OCI-LY7 (cell line): ENCODE measurements at regions not wholly inside any gene's neighbourhood (a gene's known extent, or its start where the extent isn't known, plus 50 kb on each side); places are given as distances from the start of the nearest gene placed in this dataset.
"Not testable (repeated sequence)": the region's sequence is repeated elsewhere in the genome, so short reads cannot be mapped to it uniquely, and the experiment has no call there.

Experiments used
- BruUV-seq: library from RNA; stranded (reverse); fragments of 400-500 nt; replicated peaks from 2 replicates; lab custom pipeline; 2021; lab: Mats Ljungman, UMichigan
- CTCF ChIA-PET: fragments of 300-600 bp; sonication (Branson Sonifier 250); formaldehyde crosslinking; loops from one replicate; lab custom pipeline; 2022; ENCODE audit warnings: antibody characterized with exemption; ENCODE audit not compliant: unreplicated experiment; lab: Charles Lee
- POLR2A ChIA-PET: fragments of 300-600 bp; sonication (Branson Sonifier 250); formaldehyde crosslinking; loops from one replicate; lab custom pipeline; 2022; ENCODE audit warnings: antibody characterized with exemption; lab: Charles Lee
- DNase-seq: peaks from one replicate; pipeline ENCODE4 v3.0.0-alpha.2; 2015; ENCODE audit warnings: low spot score
- H2AFZ ChIP-seq: fragments of 200-600 bp; sonication (generic), shearing (Covaris generic); 2 replicates; pipeline ENCODE4 v1.6.1; 2014; ENCODE audit warnings: mild to moderate bottlenecking, antibody characterized with exemption, low read length, moderate library complexity
- H3K27ac ChIP-seq: fragments of 200-600 bp; sonication (generic); 2 replicates; pipeline ENCODE4 v1.5.1; 2014; ENCODE audit warnings: mixed run types, low read depth, mild to moderate bottlenecking, moderate library complexity, low read length, inconsistent platforms; ENCODE audit not compliant: poor library complexity, severe bottlenecking
- H3K36me3 ChIP-seq: fragments of 200-600 bp; sonication (generic); 2 replicates; pipeline ENCODE4 v1.6.1; 2014; ENCODE audit warnings: mild to moderate bottlenecking, antibody characterized with exemption, low read length, moderate library complexity, mixed read lengths; ENCODE audit not compliant: insufficient read depth
- H3K4me1 ChIP-seq: fragments of 200-600 bp; sonication (generic); 2 replicates; pipeline ENCODE4 v1.5.1; 2014; ENCODE audit warnings: mild to moderate bottlenecking, low read length; ENCODE audit not compliant: insufficient read depth, poor library complexity, severe bottlenecking
- H3K4me2 ChIP-seq: fragments of 200-600 bp; sonication (generic); 2 replicates; pipeline ENCODE4 v1.6.1; 2014; ENCODE audit warnings: mild to moderate bottlenecking, low read length
- H3K4me3 ChIP-seq: fragments of 200-600 bp; sonication (generic); 2 replicates; pipeline ENCODE4 v1.5.1; 2014; ENCODE audit warnings: mild to moderate bottlenecking, low read depth, low read length; ENCODE audit not compliant: poor library complexity, severe bottlenecking
- H3K79me2 ChIP-seq: fragments of 200-600 bp; sonication (generic); 2 replicates; pipeline ENCODE4 v1.6.1; 2016; ENCODE audit warnings: low read depth, mild to moderate bottlenecking, low read length, moderate library complexity, mixed read lengths; ENCODE audit not compliant: insufficient read depth
- H3K9me2 ChIP-seq: fragments of 200-600 bp; sonication (generic); 2 replicates; pipeline ENCODE4 v1.6.1; 2016; ENCODE audit warnings: mild to moderate bottlenecking, low read length, mixed read lengths; ENCODE audit not compliant: insufficient read depth
- H3K9me3 ChIP-seq: fragments of 200-600 bp; sonication (generic); 2 replicates; pipeline ENCODE4 v1.6.1; 2014; ENCODE audit warnings: mild to moderate bottlenecking, mixed run types, low read length, mixed read lengths
- H4K20me1 ChIP-seq: fragments of 200-600 bp; sonication (generic); 2 replicates; pipeline ENCODE4 v1.6.1; 2014; ENCODE audit warnings: mild to moderate bottlenecking, antibody characterized with exemption, low read length, moderate library complexity, mixed read lengths; ENCODE audit not compliant: insufficient read depth
- EZH2phosphoT487 ChIP-seq: fragments of 200-600 bp; sonication (generic); IDR thresholded peaks from 2 replicates; pipeline ENCODE4 v1.6.1; 2018; ENCODE audit warnings: low read depth, borderline replicate concordance, mild to moderate bottlenecking, mixed run types, antibody characterized with exemption, low read length, moderate library complexity, mixed read lengths
- intact Hi-C: fragments of 100-400 bp; cut with micrococcal nuclease; formaldehyde crosslinking; loops from one replicate; pipeline ENCODE4 v1.10.0; 2022; ENCODE audit not compliant: unreplicated experiment
- TF ChIP-seq, protein P1 (sequence below): fragments of 200-600 bp; sonication (generic); conservative IDR thresholded peaks from 2 replicates; pipeline ENCODE4 v1.5.1; 2014; ENCODE audit warnings: mild to moderate bottlenecking, antibody characterized with exemption, low read length, moderate library complexity, mixed read lengths

DNA sequence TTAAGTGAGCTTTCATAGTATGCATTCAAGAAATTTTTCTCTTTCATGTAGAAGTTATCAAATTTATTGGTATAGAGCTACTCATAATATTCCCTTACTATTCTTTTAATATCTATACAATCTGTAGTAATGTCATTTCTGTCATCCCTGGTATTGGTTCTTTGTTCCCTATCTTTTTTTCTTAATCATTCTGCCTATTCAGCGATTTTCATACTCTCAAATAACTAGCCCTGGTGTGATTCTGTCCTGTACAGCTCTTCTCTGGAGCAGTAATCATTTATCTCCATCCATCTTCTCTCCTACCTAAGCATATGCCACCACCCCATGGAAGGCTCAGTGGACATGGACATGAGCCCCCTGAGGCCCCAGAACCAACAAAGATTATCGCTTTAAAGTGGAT, 213.2 kb upstream of the NEBL start:
- no peaks in the 10 kb centered on the region for H3K9me3 ChIP-seq
- H3K4me3 ChIP-seq = no peak overlapping the region
- TF ChIP-seq, protein P1, sequence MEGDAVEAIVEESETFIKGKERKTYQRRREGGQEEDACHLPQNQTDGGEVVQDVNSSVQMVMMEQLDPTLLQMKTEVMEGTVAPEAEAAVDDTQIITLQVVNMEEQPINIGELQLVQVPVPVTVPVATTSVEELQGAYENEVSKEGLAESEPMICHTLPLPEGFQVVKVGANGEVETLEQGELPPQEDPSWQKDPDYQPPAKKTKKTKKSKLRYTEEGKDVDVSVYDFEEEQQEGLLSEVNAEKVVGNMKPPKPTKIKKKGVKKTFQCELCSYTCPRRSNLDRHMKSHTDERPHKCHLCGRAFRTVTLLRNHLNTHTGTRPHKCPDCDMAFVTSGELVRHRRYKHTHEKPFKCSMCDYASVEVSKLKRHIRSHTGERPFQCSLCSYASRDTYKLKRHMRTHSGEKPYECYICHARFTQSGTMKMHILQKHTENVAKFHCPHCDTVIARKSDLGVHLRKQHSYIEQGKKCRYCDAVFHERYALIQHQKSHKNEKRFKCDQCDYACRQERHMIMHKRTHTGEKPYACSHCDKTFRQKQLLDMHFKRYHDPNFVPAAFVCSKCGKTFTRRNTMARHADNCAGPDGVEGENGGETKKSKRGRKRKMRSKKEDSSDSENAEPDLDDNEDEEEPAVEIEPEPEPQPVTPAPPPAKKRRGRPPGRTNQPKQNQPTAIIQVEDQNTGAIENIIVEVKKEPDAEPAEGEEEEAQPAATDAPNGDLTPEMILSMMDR = no peak
- no peak for TF ChIP-seq EZH2phosphoT487
- no peak overlapping the region for H3K4me2 ChIP-seq
- H3K27ac ChIP-seq = no peak overlapping the region
- H2AFZ ChIP-seq = no peak overlapping the region
- H4K20me1 ChIP-seq = no peaks in the 10 kb centered on the region
- H3K9me2 ChIP-seq = no peaks in the 10 kb centered on the region
- BruUV-seq = no TSS peak
- ChIA-PET POLR2A (interaction anchor here (0.5 to 0.7 kb wide), 2 partner anchors 15 to 192 kb away, joined by 3 to 8 read pairs; no protein-coding TSS in a partner anchor), CTCF (no interaction called here)
- no peaks in the 10 kb centered on the region for H3K4me1 ChIP-seq
- no peak for DNase-seq
- no peaks in the 10 kb centered on the region for H3K36me3 ChIP-seq
- no peaks in the 10 kb centered on the region for H3K79me2 ChIP-seq
- intact Hi-C loops = no loop called here

DNA sequence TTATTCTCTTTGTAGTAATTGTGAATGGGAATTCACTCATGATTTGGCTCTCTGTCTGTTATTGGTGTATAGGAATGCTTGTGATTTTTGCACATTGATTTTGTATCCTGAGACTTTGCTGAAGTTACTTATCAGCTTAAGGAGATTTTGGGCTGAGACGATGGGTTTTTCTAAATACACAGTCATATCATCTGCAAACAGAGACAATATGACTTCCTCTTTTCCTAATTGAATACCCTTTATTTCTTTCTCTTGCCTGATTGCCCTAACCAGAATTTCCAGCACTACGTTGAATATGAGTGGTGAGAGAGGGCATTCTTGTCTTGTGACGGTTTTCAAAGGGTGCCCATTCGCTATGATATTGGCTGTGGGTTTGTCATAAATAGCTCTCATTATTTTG, 209.8 kb upstream of the NEBL start:
- H2AFZ ChIP-seq, H3K9me2 ChIP-seq, H3K4me3 ChIP-seq, H3K27ac ChIP-seq, BruUV-seq, H3K36me3 ChIP-seq, POLR2A ChIA-PET, H3K9me3 ChIP-seq, H3K4me2 ChIP-seq, H3K4me1 ChIP-seq, intact Hi-C loops, H4K20me1 ChIP-seq, DNase-seq, H3K79me2 ChIP-seq, CTCF ChIA-PET: not testable (repeated sequence)

DNA sequence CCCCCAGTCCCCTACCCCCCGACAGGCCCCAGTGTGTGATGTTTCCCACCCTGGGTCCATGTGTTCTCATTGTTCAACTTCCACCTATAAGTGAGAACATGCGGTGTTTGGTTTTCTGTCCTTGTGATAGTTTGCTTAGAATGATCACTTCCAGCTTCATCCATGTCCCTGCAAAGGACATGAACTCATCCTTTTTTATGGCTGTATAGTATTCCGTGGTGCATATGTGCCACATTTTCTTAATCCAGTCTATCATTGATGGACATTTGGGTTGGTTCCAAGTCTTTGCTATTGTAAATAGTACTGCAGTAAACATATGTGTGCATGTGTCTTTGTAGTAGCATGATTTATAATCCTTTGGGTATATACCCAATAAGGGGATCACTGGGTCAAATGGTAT, 208.2 kb upstream of the NEBL start:
- DNase-seq, H4K20me1 ChIP-seq, CTCF ChIA-PET, intact Hi-C loops, H2AFZ ChIP-seq, H3K36me3 ChIP-seq, H3K9me3 ChIP-seq, H3K27ac ChIP-seq, H3K4me2 ChIP-seq, H3K79me2 ChIP-seq, H3K4me3 ChIP-seq, H3K4me1 ChIP-seq, POLR2A ChIA-PET, BruUV-seq, H3K9me2 ChIP-seq: not testable (repeated sequence)

DNA sequence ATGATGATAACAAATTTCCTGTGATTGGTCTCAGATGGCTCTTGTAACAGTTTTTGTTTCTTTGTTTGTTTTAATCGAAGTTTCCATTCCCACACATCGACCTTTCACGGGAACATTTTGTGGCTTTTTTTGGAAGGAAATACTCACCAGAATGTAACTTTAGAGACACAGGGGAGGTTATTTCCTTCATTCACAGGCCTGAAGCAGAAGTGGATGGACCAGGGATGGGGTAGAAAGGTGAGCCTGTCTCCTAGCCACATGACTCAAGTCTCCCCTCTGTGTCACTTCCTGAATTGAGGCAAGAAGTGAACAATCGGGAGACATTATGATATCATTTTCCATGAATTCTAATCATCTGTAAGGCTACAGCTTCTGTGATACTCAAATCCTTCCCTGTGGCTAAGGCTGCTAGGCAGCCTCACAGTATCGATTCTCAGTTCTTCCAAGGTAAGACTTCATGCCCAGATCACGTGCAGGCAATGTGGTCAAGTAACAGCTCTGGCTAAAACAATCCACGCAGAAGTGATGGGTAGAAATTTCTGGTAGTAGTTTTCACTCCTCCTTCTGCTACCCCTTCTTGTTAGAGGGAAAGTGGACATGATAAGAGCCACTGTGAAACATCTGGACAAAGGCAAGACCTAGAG, 203.9 kb upstream of the NEBL start:
- H2AFZ ChIP-seq = no peak overlapping the region
- no peak overlapping the region for H3K4me2 ChIP-seq
- no peaks in the 10 kb centered on the region for H3K9me3 ChIP-seq
- no peaks in the 10 kb centered on the region for H3K36me3 ChIP-seq
- BruUV-seq = no TSS peak
- H3K27ac ChIP-seq = no peak overlapping the region
- no peak for TF ChIP-seq EZH2phosphoT487
- H3K4me3 ChIP-seq = no peak overlapping the region
- H3K9me2 ChIP-seq = no peaks in the 10 kb centered on the region
- H3K4me1 ChIP-seq = no peaks in the 10 kb centered on the region
- ChIA-PET CTCF (no interaction called here), POLR2A (interaction anchor here (0.5 kb wide), 1 partner anchor 663 kb away, joined by 4 read pairs; no protein-coding TSS in a partner anchor)
- intact Hi-C loops = no loop called here
- H3K79me2 ChIP-seq = no peaks in the 10 kb centered on the region
- DNase-seq = no peak
- H4K20me1 ChIP-seq = no peaks in the 10 kb centered on the region
